ENCODE measurements at regions not wholly inside any gene's neighbourhood (a gene's known extent, or its start where the extent isn't known, plus 50 kb on each side); places are given as distances from the start of the nearest gene placed in this dataset.

DNA sequence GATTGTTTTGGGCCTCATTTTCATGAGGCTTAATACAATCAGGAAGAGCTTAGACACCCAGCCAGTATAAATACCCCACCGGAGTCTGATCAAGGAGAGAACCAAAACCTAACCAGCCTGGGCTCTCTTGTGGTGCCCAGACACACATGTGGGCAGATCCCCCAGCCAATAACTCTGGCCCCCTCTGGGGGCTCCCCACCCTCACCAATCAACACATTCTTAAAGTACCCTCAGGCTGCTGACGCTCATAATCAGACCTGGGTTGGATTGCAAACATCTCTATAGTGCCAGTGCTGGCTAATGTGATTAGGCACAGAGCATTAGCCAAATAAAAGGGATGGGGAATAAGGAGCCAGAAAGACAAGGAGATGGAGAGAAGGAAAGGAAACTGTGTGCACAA is 329.6 kb downstream of the BCL11A start:
- Histone ChIP-seq H3K27ac (no peak overlapping the region), H3K9me3 (no peaks in the 10 kb centered on the region), H3K4me3 (no peak overlapping the region), H3K4me1 (no peaks in the 10 kb centered on the region), H3K36me3 (no peaks in the 10 kb centered on the region), H3K27me3 (no peaks in the 10 kb centered on the region)
- no peak for TF ChIP-seq POLR2A (IDR thresholded peaks at IDR 0.05)
- TF ChIP-seq, protein P1, sequence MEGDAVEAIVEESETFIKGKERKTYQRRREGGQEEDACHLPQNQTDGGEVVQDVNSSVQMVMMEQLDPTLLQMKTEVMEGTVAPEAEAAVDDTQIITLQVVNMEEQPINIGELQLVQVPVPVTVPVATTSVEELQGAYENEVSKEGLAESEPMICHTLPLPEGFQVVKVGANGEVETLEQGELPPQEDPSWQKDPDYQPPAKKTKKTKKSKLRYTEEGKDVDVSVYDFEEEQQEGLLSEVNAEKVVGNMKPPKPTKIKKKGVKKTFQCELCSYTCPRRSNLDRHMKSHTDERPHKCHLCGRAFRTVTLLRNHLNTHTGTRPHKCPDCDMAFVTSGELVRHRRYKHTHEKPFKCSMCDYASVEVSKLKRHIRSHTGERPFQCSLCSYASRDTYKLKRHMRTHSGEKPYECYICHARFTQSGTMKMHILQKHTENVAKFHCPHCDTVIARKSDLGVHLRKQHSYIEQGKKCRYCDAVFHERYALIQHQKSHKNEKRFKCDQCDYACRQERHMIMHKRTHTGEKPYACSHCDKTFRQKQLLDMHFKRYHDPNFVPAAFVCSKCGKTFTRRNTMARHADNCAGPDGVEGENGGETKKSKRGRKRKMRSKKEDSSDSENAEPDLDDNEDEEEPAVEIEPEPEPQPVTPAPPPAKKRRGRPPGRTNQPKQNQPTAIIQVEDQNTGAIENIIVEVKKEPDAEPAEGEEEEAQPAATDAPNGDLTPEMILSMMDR (IDR thresholded peaks at IDR 0.05): no peak
- no peak for DNase-seq

DNA sequence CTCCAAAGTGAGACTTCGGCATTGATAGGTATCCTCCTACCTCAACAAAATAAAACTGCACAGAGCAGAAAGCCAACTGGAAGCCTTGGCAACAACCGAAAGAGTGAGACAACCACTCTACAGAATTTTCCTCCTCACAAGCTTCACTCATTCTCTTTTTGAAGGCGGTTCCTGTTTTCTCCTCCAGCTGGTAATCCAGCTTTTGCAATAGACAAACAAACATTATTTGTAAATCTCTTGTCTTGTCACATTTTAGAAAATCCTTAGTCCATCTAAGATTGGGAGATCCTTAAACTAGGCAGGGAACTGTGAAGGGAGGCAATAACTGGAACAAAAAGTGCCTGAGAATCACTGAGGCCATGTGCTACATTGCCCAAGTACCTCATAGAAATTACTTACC is 332.4 kb downstream of the BCL11A start:
- DNase-seq: no peak
- Histone ChIP-seq H3K36me3 (no peaks in the 10 kb centered on the region), H3K27me3 (no peaks in the 10 kb centered on the region)

DNA sequence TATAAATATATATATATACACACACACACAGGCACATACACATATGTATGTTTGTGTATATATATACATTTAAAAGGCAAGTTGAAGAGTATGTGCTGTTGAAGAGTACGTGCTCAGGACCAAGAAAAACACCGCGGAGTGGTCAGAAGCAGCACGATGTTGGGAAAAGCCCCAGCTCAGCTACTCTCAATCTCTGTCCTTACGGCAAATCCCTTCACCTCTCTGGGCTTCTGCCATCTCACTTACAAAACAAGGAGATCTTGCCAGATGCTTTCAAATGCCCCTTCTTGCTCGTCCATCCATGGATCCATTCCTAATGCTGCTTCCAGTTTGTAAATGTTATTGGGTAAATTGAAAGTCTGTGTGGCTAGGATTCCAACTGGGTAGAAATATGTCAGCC is 333.9 kb downstream of the BCL11A start:
- no peaks in the 10 kb centered on the region for H3K27me3 ChIP-seq
- H3K36me3 ChIP-seq: no peaks in the 10 kb centered on the region
- no peak for DNase-seq
- no peaks in the 10 kb centered on the region for H3K9me3 ChIP-seq
- no peak overlapping the region for H3K27ac ChIP-seq
- H3K4me1 ChIP-seq: peaks cover 0 to 18% (median 0%) of the 10 kb centered on the region in 4 donors
- no peak for TF ChIP-seq POLR2A (IDR thresholded peaks at IDR 0.05)
- TF ChIP-seq, protein P1 (IDR thresholded peaks at IDR 0.05): no peak
- H3K4me3 ChIP-seq: no peak overlapping the region

More for the DNA sequence above, 332.4 kb downstream of the BCL11A start:
- Histone ChIP-seq H3K27ac (no peak overlapping the region), H3K4me1 (peaks cover 0 to 6% (median 0%) of the 10 kb centered on the region in 4 donors), H3K4me3 (no peak overlapping the region), H3K9me3 (no peaks in the 10 kb centered on the region)
- TF ChIP-seq POLR2A (IDR thresholded peaks at IDR 0.05): no peak
- TF ChIP-seq, protein P1 (IDR thresholded peaks at IDR 0.05): no peak

DNA sequence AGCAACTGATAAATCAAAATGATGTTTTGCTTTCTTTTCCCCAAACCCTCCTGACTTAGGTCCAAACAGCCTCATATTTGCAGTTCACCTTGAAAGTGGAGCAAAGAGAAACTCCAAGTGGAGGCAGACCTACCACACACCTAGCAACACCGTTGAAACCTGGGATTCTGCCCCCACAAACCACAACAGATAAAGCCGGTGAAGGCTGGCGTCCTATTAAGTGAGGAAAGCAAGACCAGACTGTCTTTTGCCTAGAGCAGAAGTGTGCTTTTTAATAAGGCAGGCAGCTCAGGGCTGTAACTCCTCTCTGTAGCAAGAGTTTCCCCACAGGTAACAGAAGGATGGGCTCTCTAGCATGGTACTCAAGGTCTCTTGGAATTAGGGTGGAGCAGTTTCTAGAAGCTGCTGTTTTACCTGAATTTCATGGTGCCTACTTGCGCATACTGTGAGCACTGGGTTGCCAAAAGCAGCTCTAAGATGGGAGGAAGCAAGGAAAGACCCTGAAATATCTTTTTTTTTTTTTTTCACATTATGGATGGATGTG is 336.9 kb downstream of the BCL11A start:
- Histone ChIP-seq H3K9me3 (no peaks in the 10 kb centered on the region), H3K36me3 (no peaks in the 10 kb centered on the region), H3K4me3 (no peak overlapping the region), H3K27ac (no peak overlapping the region), H3K27me3 (no peaks in the 10 kb centered on the region), H3K4me1 (peaks cover 0 to 31% (median 0%) of the 10 kb centered on the region in 4 donors)
- DNase-seq: no peak
- TF ChIP-seq, protein P1 (IDR thresholded peaks at IDR 0.05): no peak
- TF ChIP-seq POLR2A (IDR thresholded peaks at IDR 0.05): no peak

DNA sequence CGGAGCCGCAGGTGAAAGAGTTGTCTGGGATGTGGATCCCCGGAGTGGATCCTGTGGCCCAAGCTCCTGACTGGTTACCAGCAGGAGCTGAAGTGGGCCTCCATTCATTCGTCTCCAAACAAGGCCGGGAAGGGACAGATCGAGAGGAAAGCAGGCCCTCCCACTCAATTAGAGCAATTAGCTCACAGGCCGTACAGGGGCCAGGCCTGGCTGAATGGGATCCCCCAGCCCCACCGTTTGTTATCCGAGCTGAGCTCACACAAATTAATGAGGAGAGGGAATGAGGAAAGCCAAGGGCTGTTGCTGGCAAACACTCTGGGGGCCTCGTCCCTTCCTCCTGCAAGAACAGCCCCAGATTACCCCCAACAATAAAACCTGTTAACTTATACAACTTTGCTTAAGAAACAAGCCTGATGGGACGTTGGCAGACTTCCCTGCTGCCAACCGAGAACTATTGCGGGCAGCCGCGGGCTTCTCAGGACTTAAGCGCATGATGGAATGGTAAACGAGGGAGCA is 338.0 kb downstream of the BCL11A start:
- Histone ChIP-seq H3K9me3 (no peaks in the 10 kb centered on the region), H3K27ac (peak overlapping the region in 1 of 4 donors; percentile 67), H3K4me3 (peak overlapping the region in 1 of 4 donors; percentile 13), H3K36me3 (no peaks in the 10 kb centered on the region), H3K27me3 (no peaks in the 10 kb centered on the region), H3K4me1 (peaks cover 0 to 31% (median 0%) of the 10 kb centered on the region in 4 donors)
- DNase-seq: peak in 1 of 3 donors; percentile 46
- TF ChIP-seq, protein P1 (IDR thresholded peaks at IDR 0.05): no peak
- TF ChIP-seq POLR2A (IDR thresholded peaks at IDR 0.05): no peak

DNA sequence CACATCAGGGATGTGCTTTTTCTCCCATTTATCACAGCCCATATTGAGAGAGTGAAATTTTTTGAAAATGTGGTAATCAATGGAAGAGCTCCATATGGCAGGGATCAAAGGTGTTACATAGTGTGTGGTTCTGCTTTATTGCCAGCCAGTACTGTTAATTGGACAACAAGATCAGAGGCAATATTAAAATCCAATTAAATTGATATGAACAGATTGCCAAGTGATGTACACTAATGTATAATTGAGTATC is 338.9 kb downstream of the BCL11A start:
- Histone ChIP-seq H3K27me3 (no peaks in the 10 kb centered on the region), H3K9me3 (no peaks in the 10 kb centered on the region), H3K4me3 (peak overlapping the region in 1 of 4 donors; percentile 43), H3K36me3 (no peaks in the 10 kb centered on the region), H3K4me1 (peaks cover 0 to 31% (median 0%) of the 10 kb centered on the region in 4 donors), H3K27ac (peak overlapping the region in 2 of 4 donors; percentile 52 to 67)
- no peak for DNase-seq
- TF ChIP-seq, protein P1 (IDR thresholded peaks at IDR 0.05): no peak
- no peak for TF ChIP-seq POLR2A (IDR thresholded peaks at IDR 0.05)

All from Peyer's patch (tissue), 4 donors.